ENCODE measurements at regions not wholly inside any gene's neighbourhood (a gene's known extent, or its start where the extent isn't known, plus 50 kb on each side); places are given as distances from the start of the nearest gene placed in this dataset.
"Not testable (repeated sequence)": the region's sequence is repeated elsewhere in the genome, so short reads cannot be mapped to it uniquely, and the experiment has no call there.

- DNase-seq, result peak; percentile 16
Observed at GRCh38 chr10:71086439-71087080, 125.8 kb upstream of the UNC5B start.

GRCh38 chr10:71087622-71088021 is 124.7 kb upstream of the UNC5B start:
- peak; percentile 24 for DNase-seq

- DNase-seq, result no peak
Observed at GRCh38 chr10:71088054-71088453, 124.3 kb upstream of the UNC5B start.

GRCh38 chr10:71088578-71088977 is 123.8 kb upstream of the UNC5B start:
- DNase-seq, result peak; percentile 83

- no peak for DNase-seq
Observed at GRCh38 chr10:71089162-71089561, 123.2 kb upstream of the UNC5B start.

GRCh38 chr10:71090330-71090729 is 122.0 kb upstream of the UNC5B start:
- no peak for DNase-seq

GRCh38 chr10:71090801-71091200 is 121.6 kb upstream of the UNC5B start:
- no peak for DNase-seq

- DNase-seq, result no peak
Observed at GRCh38 chr10:71092812-71093401, 119.5 kb upstream of the UNC5B start.

- DNase-seq, result no peak
Observed at GRCh38 chr10:71093531-71093930, 118.8 kb upstream of the UNC5B start.

GRCh38 chr10:71094712-71095390 is 117.5 kb upstream of the UNC5B start:
- DNase-seq, result no peak

GRCh38 chr10:71099731-71100361 is 112.5 kb upstream of the UNC5B start:
- DNase-seq, result no peak

GRCh38 chr10:71103961-71104360 is 108.4 kb upstream of the UNC5B start:
- no peak for DNase-seq

- not testable (repeated sequence) for DNase-seq
Observed at GRCh38 chr10:71106151-71106550, 106.2 kb upstream of the UNC5B start.

- not testable (repeated sequence) for DNase-seq
Observed at GRCh38 chr10:71107117-71107516, 105.3 kb upstream of the UNC5B start.

- not testable (repeated sequence) for DNase-seq
Observed at GRCh38 chr10:71108042-71108441, 104.3 kb upstream of the UNC5B start.

- no peak for DNase-seq
Observed at GRCh38 chr10:71112138-71112785, 100.1 kb upstream of the UNC5B start.

- DNase-seq, result no peak
Observed at GRCh38 chr10:71116426-71116825, 95.9 kb upstream of the UNC5B start.

GRCh38 chr10:71117589-71117988 is 94.8 kb upstream of the UNC5B start:
- not testable (repeated sequence) for DNase-seq

GRCh38 chr10:71123023-71123422 is 89.3 kb upstream of the UNC5B start:
- DNase-seq, result no peak

GRCh38 chr10:71124921-71125748 is 87.2 kb upstream of the UNC5B start:
- no peak for DNase-seq

- DNase-seq, result no peak
Observed at GRCh38 chr10:71125749-71126107, 86.6 kb upstream of the UNC5B start.

- no peak for DNase-seq
Observed at GRCh38 chr10:71126432-71126831, 85.9 kb upstream of the UNC5B start.
